Adrenal gland (tissue), 5 donors: ENCODE measurements at regions not wholly inside any gene's neighbourhood (a gene's known extent, or its start where the extent isn't known, plus 50 kb on each side); places are given as distances from the start of the nearest gene placed in this dataset.

Experiments
- CTCF ChIP-seq, 6 experiments: fragments of 450-650 bp in 4 of 6; fragments of 200-600 bp in 2 of 6; sonication (generic) in 1 of 6; IDR thresholded peaks; 1 replicate in 5 of 6; 2 replicates in 1 of 6; pipeline versions ENCODE4 v1.5.1 to v1.8.0; 2016 to 2021; ENCODE audit warnings: antibody characterized with exemption in 6 of 6, mild to moderate bottlenecking in 2 of 6, moderate library complexity in 1 of 6
- POLR2A ChIP-seq, 2 donors: fragments of 450-650 bp; IDR thresholded peaks; one replicate each; pipeline ENCODE4 v1.6.1; 2017; ENCODE audit warnings: antibody characterized with exemption in 2 of 2, mild to moderate bottlenecking in 2 of 2, moderate library complexity in 1 of 2
- donor health status: DM: no; HTN: no; CAD: no.

- no peak for TF ChIP-seq CTCF (IDR thresholded peaks at IDR 0.05)
- no peak for TF ChIP-seq POLR2A (IDR thresholded peaks at IDR 0.05)
These were observed 76.8 kb downstream of the MAFB start for GRCh38 chr20:40612247-40612646.
